ENCODE measurements at regions not wholly inside any gene's neighbourhood (a gene's known extent, or its start where the extent isn't known, plus 50 kb on each side); places are given as distances from the start of the nearest gene placed in this dataset.

DNA sequence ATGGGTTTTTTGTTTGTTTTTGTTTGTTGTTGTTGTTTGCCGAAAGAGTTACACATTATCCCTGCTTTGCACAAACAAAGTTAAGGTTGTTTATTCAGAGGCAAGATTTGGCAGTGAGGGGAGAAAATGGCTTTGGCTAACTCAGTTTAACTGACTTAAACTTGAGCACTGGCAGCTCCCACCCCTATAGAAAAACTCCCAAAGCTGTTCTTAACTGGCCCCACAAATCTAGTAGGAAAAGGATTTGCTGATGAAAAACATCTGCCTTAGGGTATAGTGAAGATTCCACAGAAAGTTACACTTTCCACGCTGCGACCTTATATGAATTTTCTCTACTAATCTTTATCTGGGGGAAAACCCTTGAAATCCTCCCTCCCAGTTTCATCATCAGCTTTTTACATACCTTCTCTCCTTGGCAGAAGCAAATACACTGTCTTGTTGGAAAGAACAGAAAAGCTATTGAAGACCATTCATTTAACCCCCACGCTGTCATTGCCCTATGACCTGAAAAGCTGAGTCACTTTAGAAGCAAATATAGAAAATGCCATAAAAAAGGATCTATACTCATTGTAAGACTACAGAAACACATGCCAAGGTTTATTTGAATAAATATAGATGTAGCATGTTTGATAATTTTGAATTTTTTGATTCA, 551.7 kb downstream of the NR2F2 start:
- TF ChIP-seq FOXK1 (CRISPR knock-in tag; IDR thresholded peaks at IDR 0.05) (no peak), ZNF121 (CRISPR knock-in tag; IDR thresholded peaks at IDR 0.05) (no peak), GTF2I (CRISPR knock-in tag; conservative IDR thresholded peaks at IDR 0.05) (no peak), ZNF396 (CRISPR knock-in tag; IDR thresholded peaks at IDR 0.05; ENCODE audit: borderline replicate concordance) (no peak), NR2C2 (CRISPR knock-in tag; IDR thresholded peaks at IDR 0.05) (no peak)
- TF ChIP-seq, protein P1, sequence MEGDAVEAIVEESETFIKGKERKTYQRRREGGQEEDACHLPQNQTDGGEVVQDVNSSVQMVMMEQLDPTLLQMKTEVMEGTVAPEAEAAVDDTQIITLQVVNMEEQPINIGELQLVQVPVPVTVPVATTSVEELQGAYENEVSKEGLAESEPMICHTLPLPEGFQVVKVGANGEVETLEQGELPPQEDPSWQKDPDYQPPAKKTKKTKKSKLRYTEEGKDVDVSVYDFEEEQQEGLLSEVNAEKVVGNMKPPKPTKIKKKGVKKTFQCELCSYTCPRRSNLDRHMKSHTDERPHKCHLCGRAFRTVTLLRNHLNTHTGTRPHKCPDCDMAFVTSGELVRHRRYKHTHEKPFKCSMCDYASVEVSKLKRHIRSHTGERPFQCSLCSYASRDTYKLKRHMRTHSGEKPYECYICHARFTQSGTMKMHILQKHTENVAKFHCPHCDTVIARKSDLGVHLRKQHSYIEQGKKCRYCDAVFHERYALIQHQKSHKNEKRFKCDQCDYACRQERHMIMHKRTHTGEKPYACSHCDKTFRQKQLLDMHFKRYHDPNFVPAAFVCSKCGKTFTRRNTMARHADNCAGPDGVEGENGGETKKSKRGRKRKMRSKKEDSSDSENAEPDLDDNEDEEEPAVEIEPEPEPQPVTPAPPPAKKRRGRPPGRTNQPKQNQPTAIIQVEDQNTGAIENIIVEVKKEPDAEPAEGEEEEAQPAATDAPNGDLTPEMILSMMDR (IDR thresholded peaks at IDR 0.05): no peak
- TF ChIP-seq, protein P2, sequence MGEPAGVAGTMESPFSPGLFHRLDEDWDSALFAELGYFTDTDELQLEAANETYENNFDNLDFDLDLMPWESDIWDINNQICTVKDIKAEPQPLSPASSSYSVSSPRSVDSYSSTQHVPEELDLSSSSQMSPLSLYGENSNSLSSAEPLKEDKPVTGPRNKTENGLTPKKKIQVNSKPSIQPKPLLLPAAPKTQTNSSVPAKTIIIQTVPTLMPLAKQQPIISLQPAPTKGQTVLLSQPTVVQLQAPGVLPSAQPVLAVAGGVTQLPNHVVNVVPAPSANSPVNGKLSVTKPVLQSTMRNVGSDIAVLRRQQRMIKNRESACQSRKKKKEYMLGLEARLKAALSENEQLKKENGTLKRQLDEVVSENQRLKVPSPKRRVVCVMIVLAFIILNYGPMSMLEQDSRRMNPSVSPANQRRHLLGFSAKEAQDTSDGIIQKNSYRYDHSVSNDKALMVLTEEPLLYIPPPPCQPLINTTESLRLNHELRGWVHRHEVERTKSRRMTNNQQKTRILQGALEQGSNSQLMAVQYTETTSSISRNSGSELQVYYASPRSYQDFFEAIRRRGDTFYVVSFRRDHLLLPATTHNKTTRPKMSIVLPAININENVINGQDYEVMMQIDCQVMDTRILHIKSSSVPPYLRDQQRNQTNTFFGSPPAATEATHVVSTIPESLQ (CRISPR knock-in tag; IDR thresholded peaks at IDR 0.05): no peak
- TF ChIP-seq, protein P3, sequence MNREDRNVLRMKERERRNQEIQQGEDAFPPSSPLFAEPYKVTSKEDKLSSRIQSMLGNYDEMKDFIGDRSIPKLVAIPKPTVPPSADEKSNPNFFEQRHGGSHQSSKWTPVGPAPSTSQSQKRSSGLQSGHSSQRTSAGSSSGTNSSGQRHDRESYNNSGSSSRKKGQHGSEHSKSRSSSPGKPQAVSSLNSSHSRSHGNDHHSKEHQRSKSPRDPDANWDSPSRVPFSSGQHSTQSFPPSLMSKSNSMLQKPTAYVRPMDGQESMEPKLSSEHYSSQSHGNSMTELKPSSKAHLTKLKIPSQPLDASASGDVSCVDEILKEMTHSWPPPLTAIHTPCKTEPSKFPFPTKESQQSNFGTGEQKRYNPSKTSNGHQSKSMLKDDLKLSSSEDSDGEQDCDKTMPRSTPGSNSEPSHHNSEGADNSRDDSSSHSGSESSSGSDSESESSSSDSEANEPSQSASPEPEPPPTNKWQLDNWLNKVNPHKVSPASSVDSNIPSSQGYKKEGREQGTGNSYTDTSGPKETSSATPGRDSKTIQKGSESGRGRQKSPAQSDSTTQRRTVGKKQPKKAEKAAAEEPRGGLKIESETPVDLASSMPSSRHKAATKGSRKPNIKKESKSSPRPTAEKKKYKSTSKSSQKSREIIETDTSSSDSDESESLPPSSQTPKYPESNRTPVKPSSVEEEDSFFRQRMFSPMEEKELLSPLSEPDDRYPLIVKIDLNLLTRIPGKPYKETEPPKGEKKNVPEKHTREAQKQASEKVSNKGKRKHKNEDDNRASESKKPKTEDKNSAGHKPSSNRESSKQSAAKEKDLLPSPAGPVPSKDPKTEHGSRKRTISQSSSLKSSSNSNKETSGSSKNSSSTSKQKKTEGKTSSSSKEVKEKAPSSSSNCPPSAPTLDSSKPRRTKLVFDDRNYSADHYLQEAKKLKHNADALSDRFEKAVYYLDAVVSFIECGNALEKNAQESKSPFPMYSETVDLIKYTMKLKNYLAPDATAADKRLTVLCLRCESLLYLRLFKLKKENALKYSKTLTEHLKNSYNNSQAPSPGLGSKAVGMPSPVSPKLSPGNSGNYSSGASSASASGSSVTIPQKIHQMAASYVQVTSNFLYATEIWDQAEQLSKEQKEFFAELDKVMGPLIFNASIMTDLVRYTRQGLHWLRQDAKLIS (CRISPR knock-in tag; IDR thresholded peaks at IDR 0.05; ENCODE audit: borderline replicate concordance): no peak
- TF ChIP-seq, protein P4, sequence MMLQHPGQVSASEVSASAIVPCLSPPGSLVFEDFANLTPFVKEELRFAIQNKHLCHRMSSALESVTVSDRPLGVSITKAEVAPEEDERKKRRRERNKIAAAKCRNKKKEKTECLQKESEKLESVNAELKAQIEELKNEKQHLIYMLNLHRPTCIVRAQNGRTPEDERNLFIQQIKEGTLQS (CRISPR knock-in tag; conservative IDR thresholded peaks at IDR 0.05): no peak
- TF ChIP-seq, protein P5, sequence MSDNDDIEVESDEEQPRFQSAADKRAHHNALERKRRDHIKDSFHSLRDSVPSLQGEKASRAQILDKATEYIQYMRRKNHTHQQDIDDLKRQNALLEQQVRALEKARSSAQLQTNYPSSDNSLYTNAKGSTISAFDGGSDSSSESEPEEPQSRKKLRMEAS (CRISPR knock-in tag; IDR thresholded peaks at IDR 0.05): no peak
- TF ChIP-seq, protein P6, sequence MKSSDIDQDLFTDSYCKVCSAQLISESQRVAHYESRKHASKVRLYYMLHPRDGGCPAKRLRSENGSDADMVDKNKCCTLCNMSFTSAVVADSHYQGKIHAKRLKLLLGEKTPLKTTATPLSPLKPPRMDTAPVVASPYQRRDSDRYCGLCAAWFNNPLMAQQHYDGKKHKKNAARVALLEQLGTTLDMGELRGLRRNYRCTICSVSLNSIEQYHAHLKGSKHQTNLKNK (CRISPR knock-in tag; IDR thresholded peaks at IDR 0.05): no peak
- no peak overlapping the region for H3K4me3 Mint-ChIP-seq
- no peak overlapping the region for H3K27ac Mint-ChIP-seq
- H3K9me3 Mint-ChIP-seq: peaks cover 9% of the 10 kb centered on the region
- no peaks in the 10 kb centered on the region for H3K27me3 Mint-ChIP-seq (ENCODE audit: low read depth)
- DNase-seq (ENCODE audit: low spot score) (no peak), ATAC-seq (no peak)
- H3K4me1 Mint-ChIP-seq: peaks cover 30% of the 10 kb centered on the region
- peaks cover 3% of the 10 kb centered on the region; the same call in 1 of the 2 replicates for H3K36me3 Mint-ChIP-seq
- ChIA-PET POLR2A (interaction anchor here (0.7 kb wide), 1 partner anchor 178 kb away, joined by 3 read pairs; no protein-coding TSS in a partner anchor), CTCF (interaction anchor here (0.9 kb wide), 1 partner anchor 363 kb away, joined by 3 read pairs; no protein-coding TSS in a partner anchor)

DNA sequence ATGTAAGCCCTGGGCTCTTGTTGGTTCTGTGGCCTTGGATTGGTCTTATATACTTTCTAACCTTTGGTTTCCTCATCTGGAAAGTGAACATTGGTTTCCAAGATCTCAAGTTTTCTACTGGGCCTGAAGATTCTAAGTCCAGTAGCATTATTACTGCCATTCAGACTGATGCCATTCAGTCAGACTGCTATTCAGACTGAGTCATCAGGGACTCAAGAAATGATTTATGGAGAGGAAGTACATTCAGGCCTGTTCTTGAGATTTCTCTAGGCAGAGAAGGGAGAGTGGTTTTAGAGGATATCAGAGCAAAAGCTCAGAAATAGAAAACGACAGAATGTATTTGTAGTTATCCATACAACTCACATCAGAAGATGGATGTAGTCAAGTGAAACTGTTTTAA, 557.2 kb downstream of the NR2F2 start:
- Mint-ChIP-seq H3K36me3 (peaks cover 3% of the 10 kb centered on the region; the same call in 1 of the 2 replicates), H3K4me1 (peaks cover 25% of the 10 kb centered on the region), H3K27me3 (ENCODE audit: low read depth) (no peaks in the 10 kb centered on the region), H3K4me3 (no peak overlapping the region), H3K27ac (no peak overlapping the region), H3K9me3 (peaks cover 5% of the 10 kb centered on the region; the same call in 1 of the 2 replicates)
- CTCF ChIA-PET: no interaction called here
- no peak for ATAC-seq
- no peak for DNase-seq (ENCODE audit: low spot score)
- POLR2A ChIA-PET: no interaction called here
- no peak for TF ChIP-seq SMAD4 (CRISPR knock-in tag; IDR thresholded peaks at IDR 0.05)
- no peak for TF ChIP-seq TP53 (CRISPR knock-in tag; IDR thresholded peaks at IDR 0.05)
- TF ChIP-seq, protein P7, sequence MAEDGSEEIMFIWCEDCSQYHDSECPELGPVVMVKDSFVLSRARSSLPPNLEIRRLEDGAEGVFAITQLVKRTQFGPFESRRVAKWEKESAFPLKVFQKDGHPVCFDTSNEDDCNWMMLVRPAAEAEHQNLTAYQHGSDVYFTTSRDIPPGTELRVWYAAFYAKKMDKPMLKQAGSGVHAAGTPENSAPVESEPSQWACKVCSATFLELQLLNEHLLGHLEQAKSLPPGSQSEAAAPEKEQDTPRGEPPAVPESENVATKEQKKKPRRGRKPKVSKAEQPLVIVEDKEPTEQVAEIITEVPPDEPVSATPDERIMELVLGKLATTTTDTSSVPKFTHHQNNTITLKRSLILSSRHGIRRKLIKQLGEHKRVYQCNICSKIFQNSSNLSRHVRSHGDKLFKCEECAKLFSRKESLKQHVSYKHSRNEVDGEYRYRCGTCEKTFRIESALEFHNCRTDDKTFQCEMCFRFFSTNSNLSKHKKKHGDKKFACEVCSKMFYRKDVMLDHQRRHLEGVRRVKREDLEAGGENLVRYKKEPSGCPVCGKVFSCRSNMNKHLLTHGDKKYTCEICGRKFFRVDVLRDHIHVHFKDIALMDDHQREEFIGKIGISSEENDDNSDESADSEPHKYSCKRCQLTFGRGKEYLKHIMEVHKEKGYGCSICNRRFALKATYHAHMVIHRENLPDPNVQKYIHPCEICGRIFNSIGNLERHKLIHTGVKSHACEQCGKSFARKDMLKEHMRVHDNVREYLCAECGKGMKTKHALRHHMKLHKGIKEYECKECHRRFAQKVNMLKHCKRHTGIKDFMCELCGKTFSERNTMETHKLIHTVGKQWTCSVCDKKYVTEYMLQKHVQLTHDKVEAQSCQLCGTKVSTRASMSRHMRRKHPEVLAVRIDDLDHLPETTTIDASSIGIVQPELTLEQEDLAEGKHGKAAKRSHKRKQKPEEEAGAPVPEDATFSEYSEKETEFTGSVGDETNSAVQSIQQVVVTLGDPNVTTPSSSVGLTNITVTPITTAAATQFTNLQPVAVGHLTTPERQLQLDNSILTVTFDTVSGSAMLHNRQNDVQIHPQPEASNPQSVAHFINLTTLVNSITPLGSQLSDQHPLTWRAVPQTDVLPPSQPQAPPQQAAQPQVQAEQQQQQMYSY (CRISPR knock-in tag; IDR thresholded peaks at IDR 0.05): no peak
- TF ChIP-seq NR3C1 (CRISPR knock-in tag; conservative IDR thresholded peaks at IDR 0.05; ENCODE audit: low read depth): no peak
- TF ChIP-seq NR2C2 (CRISPR knock-in tag; IDR thresholded peaks at IDR 0.05): no peak
- TF ChIP-seq, protein P8, sequence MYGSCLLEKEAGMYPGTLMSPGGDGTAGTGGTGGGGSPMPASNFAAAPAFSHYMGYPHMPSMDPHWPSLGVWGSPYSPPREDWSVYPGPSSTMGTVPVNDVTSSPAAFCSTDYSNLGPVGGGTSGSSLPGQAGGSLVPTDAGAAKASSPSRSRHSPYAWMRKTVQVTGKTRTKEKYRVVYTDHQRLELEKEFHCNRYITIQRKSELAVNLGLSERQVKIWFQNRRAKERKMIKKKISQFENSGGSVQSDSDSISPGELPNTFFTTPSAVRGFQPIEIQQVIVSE (CRISPR knock-in tag; IDR thresholded peaks at IDR 0.05; ENCODE audit: borderline replicate concordance): no peak
- TF ChIP-seq ELF4 (CRISPR knock-in tag; IDR thresholded peaks at IDR 0.05; ENCODE audit: low read depth): no peak
- no peak for TF ChIP-seq ETV6 (CRISPR knock-in tag; IDR thresholded peaks at IDR 0.05)
- no peak for TF ChIP-seq JUN (CRISPR knock-in tag; IDR thresholded peaks at IDR 0.05)
- TF ChIP-seq GRHL2 (CRISPR knock-in tag; IDR thresholded peaks at IDR 0.05; ENCODE audit: insufficient replicate concordance, severe bottlenecking): no peak
- TF ChIP-seq ESRRA (CRISPR knock-in tag; IDR thresholded peaks at IDR 0.05; ENCODE audit: borderline replicate concordance): no peak

Data from WTC11 (cell line).